Esophagus squamous epithelium (tissue), 5 donors: ENCODE measurements at regions not wholly inside any gene's neighbourhood (a gene's known extent, or its start where the extent isn't known, plus 50 kb on each side); places are given as distances from the start of the nearest gene placed in this dataset.

Experiments used
- DNase-seq: peaks from one replicate; lab custom pipeline; 2025; lab: John Stamatoyannopoulos, UW
- H3K27ac ChIP-seq, 4 donors: fragments of 200-600 bp; sonication (generic); one replicate each; pipeline ENCODE4 v1.5.1; 2016 to 2019; ENCODE audit warnings: mild to moderate bottlenecking in 1 of 4
- H3K27me3 ChIP-seq, 4 donors: fragments of 200-600 bp; sonication (generic); 1 replicate in 3 of 4; 2 replicates in 1 of 4; pipeline versions ENCODE4 v1.5.1 to v1.6.0; 2017 to 2021; ENCODE audit warnings: antibody characterized with exemption in 1 of 4
- H3K36me3 ChIP-seq, 3 donors: fragments of 200-600 bp; sonication (generic); one replicate each; pipeline ENCODE4 v1.5.1; 2016 to 2019
- H3K4me1 ChIP-seq, 3 donors: fragments of 200-600 bp; sonication (generic); one replicate each; pipeline ENCODE4 v1.5.1; 2017 to 2019
- H3K4me3 ChIP-seq, 4 donors: fragments of 200-600 bp; sonication (generic); 1 replicate in 3 of 4; 2 replicates in 1 of 4; pipeline ENCODE4 v1.5.1; 2016 to 2019; ENCODE audit warnings: mild to moderate bottlenecking in 2 of 4, moderate library complexity in 1 of 4
- H3K9me3 ChIP-seq, 3 donors: fragments of 200-600 bp; sonication (generic); one replicate each; pipeline ENCODE4 v1.5.1; 2016 to 2019
- POLR2A ChIP-seq, 4 donors: fragments of 450-650 bp; IDR thresholded peaks; one replicate each; pipeline ENCODE4 v1.6.1; 2017; ENCODE audit warnings: antibody characterized with exemption in 4 of 4, mild to moderate bottlenecking in 4 of 4, moderate library complexity in 3 of 4
- WGBS, 2 donors: methylation state at CpG; one replicate each; pipeline ENCODE4 v1.1.5; 2018; 5-methylcytosine and 5-hydroxymethylcytosine counted together
- intact Hi-C: fragments of 100-400 bp; cut with DNase I; formaldehyde crosslinking; loops from one replicate; pipeline ENCODE4 v1.15.0; 2022
- TF ChIP-seq, protein P1 (sequence below), 6 experiments: fragments of 450-650 bp in 4 of 6; fragments of 200-600 bp in 2 of 6; sonication (generic) in 2 of 6; IDR thresholded peaks; one replicate each; pipeline ENCODE4 v1.5.1; 2016 to 2019; ENCODE audit warnings: antibody characterized with exemption in 6 of 6, mild to moderate bottlenecking in 4 of 6, moderate library complexity in 4 of 6
- donor health status: DM: yes; HTN: yes; CAD: no.

DNA sequence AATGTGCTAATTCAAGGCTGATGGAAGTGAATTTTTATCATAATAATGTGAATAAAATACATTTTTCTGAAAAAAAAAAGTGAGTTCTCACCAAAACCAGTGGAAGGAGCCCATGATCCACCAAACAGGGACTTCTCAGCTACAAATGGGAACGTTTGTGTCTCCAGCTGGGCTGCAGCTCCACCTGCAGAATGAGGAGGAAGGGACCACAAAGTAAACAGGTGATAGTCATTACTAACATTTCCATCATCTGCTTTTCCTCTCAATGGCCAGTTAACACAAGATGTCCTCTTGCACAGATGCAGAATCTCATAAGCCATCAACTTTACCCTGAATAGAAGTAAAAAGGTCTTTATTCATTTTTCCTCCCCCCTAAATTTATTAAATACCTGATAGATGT, 246.2 kb downstream of the MRPL39 start:
- Histone ChIP-seq H3K27me3 (no peaks in the 10 kb centered on the region), H3K9me3 (no peaks in the 10 kb centered on the region), H3K4me3 (no peak overlapping the region), H3K4me1 (no peaks in the 10 kb centered on the region), H3K36me3 (no peaks in the 10 kb centered on the region), H3K27ac (no peak overlapping the region)
- intact Hi-C loops: no loop called here
- WGBS, 2 donors: 26 to 32% methylated on average over 1 of the region's 1 CpG
- DNase-seq: no peak
- no peak for TF ChIP-seq POLR2A (IDR thresholded peaks at IDR 0.05)
- TF ChIP-seq, protein P1, sequence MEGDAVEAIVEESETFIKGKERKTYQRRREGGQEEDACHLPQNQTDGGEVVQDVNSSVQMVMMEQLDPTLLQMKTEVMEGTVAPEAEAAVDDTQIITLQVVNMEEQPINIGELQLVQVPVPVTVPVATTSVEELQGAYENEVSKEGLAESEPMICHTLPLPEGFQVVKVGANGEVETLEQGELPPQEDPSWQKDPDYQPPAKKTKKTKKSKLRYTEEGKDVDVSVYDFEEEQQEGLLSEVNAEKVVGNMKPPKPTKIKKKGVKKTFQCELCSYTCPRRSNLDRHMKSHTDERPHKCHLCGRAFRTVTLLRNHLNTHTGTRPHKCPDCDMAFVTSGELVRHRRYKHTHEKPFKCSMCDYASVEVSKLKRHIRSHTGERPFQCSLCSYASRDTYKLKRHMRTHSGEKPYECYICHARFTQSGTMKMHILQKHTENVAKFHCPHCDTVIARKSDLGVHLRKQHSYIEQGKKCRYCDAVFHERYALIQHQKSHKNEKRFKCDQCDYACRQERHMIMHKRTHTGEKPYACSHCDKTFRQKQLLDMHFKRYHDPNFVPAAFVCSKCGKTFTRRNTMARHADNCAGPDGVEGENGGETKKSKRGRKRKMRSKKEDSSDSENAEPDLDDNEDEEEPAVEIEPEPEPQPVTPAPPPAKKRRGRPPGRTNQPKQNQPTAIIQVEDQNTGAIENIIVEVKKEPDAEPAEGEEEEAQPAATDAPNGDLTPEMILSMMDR (IDR thresholded peaks at IDR 0.05): no peak

- H3K36me3 ChIP-seq: no peaks in the 10 kb centered on the region
- H3K9me3 ChIP-seq: no peaks in the 10 kb centered on the region
- TF ChIP-seq POLR2A (IDR thresholded peaks at IDR 0.05): no peak
- TF ChIP-seq, protein P1 (IDR thresholded peaks at IDR 0.05): no peak
- no peaks in the 10 kb centered on the region for H3K4me1 ChIP-seq
- no peak for DNase-seq
- H3K27ac ChIP-seq: no peak overlapping the region
- intact Hi-C loops: no loop called here
- WGBS, 2 donors: 73 to 100% methylated on average over 2 of the region's 2 CpGs
- H3K4me3 ChIP-seq: no peak overlapping the region
- H3K27me3 ChIP-seq: no peaks in the 10 kb centered on the region
Observed at GRCh38 chr21:25360593-25360992, 246.7 kb downstream of the MRPL39 start.

DNA sequence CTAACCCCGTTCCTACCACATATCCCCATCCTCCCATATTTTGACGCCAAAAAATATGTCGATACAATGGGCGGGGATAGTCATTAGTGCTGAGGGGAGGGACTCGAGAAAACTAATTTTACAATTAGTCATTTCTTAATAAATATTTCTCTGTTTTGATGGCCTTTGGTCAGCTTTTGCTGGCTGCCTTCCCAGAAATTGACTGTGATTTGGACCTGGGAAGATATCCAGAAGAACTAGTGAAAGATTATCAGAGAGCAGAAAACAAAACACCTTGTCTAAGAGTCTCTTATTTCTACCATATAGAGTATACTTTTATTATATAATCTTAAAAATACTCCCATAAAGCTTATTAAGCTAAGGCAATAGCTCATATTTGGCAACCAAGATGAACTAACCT, 247.6 kb downstream of the MRPL39 start:
- DNase-seq: no peak
- 86 to 90% methylated on average over 5 of the region's 5 CpGs for WGBS, 2 donors

GRCh38 chr21:25350056-25350455, 257.2 kb downstream of the MRPL39 start:
- Histone ChIP-seq H3K9me3 (peaks cover 0 to 9% (median 0%) of the 10 kb centered on the region in 3 donors), H3K36me3 (no peaks in the 10 kb centered on the region), H3K27ac (no peak overlapping the region), H3K27me3 (no peaks in the 10 kb centered on the region), H3K4me3 (no peak overlapping the region), H3K4me1 (no peaks in the 10 kb centered on the region)
- intact Hi-C loops: no loop called here
- 44 to 67% methylated on average over 3 to 6 of the region's 6 CpGs for WGBS, 2 donors
- DNase-seq: no peak
- no peak for TF ChIP-seq POLR2A (IDR thresholded peaks at IDR 0.05)
- TF ChIP-seq, protein P1 (IDR thresholded peaks at IDR 0.05): no peak

More for the DNA sequence above, 247.6 kb downstream of the MRPL39 start:
- TF ChIP-seq, protein P1 (IDR thresholded peaks at IDR 0.05): no peak
- TF ChIP-seq POLR2A (IDR thresholded peaks at IDR 0.05): no peak
- H3K9me3 ChIP-seq: no peaks in the 10 kb centered on the region
- no peaks in the 10 kb centered on the region for H3K27me3 ChIP-seq
- intact Hi-C loops: no loop called here
- H3K4me1 ChIP-seq: no peaks in the 10 kb centered on the region
- no peaks in the 10 kb centered on the region for H3K36me3 ChIP-seq
- no peak overlapping the region for H3K4me3 ChIP-seq
- H3K27ac ChIP-seq: no peak overlapping the region

- H3K4me1 ChIP-seq: no peaks in the 10 kb centered on the region
- WGBS, 2 donors: 74 to 82% methylated on average over 9 to 10 of the region's 10 CpGs
Observed at GRCh38 chr21:25343774-25344545, 263.3 kb downstream of the MRPL39 start.

More at GRCh38 chr21:25343774-25344545, 263.3 kb downstream of the MRPL39 start:
- intact Hi-C loops: no loop called here
- DNase-seq: no peak
- Histone ChIP-seq H3K4me3 (no peak overlapping the region), H3K9me3 (peaks cover 0 to 9% (median 0%) of the 10 kb centered on the region in 3 donors), H3K36me3 (no peaks in the 10 kb centered on the region), H3K27me3 (no peaks in the 10 kb centered on the region), H3K27ac (no peak overlapping the region)
- TF ChIP-seq, protein P1 (IDR thresholded peaks at IDR 0.05): no peak
- no peak for TF ChIP-seq POLR2A (IDR thresholded peaks at IDR 0.05)
